GM12891 (cell line): ENCODE measurements at regions not wholly inside any gene's neighbourhood (a gene's known extent, or its start where the extent isn't known, plus 50 kb on each side); places are given as distances from the start of the nearest gene placed in this dataset.
"Not testable (repeated sequence)": the region's sequence is repeated elsewhere in the genome, so short reads cannot be mapped to it uniquely, and the experiment has no call there.

Source experiments
- POLR2A ChIP-seq: IDR thresholded peaks from 2 replicates; pipeline ENCODE4 v1.6.1; 2011; ENCODE audit warnings: low read depth, low read length, control low read depth
- POLR2AphosphoS5 ChIP-seq: IDR thresholded peaks from 2 replicates; pipeline ENCODE4 v1.6.1; 2011; ENCODE audit warnings: low read depth, low read length, control low read depth
- TAF1 ChIP-seq: IDR thresholded peaks from 2 replicates; pipeline ENCODE4 v1.6.1; 2011; ENCODE audit warnings: low read depth, low read length, control low read depth

- TF ChIP-seq TAF1, POLR2AphosphoS5, POLR2A: not testable (repeated sequence)
Observed at GRCh38 chr5:1576851-1577250, 53.1 kb upstream of the LPCAT1 start.
